GM23248 (cell line): ENCODE measurements at regions not wholly inside any gene's neighbourhood (a gene's known extent, or its start where the extent isn't known, plus 50 kb on each side); places are given as distances from the start of the nearest gene placed in this dataset.

Experiments
- DNase-seq: peaks from one replicate; pipeline ENCODE4 v3.0.0-alpha.2; 2015
- H2AFZ ChIP-seq: fragments of 200-600 bp; sonication (generic); 2 replicates; pipeline ENCODE4 v1.6.1; 2016; ENCODE audit warnings: antibody characterized with exemption
- H3F3A ChIP-seq: fragments of 200-600 bp; sonication (generic); 2 replicates; pipeline ENCODE4 v1.6.1; 2016; ENCODE audit warnings: mild to moderate bottlenecking, antibody characterized with exemption, mixed run types; ENCODE audit not compliant: insufficient read depth
- H3K27ac ChIP-seq: fragments of 200-600 bp; sonication (generic); 2 replicates; pipeline ENCODE4 v1.5.1; 2016; ENCODE audit warnings: mild to moderate bottlenecking
- H3K27me3 ChIP-seq: fragments of 200-600 bp; sonication (generic); replicated peaks from 2 replicates; pipeline ENCODE4 v1.6.1; 2016; ENCODE audit warnings: mild to moderate bottlenecking; ENCODE audit not compliant: insufficient read depth
- H3K36me3 ChIP-seq: fragments of 200-600 bp; sonication (generic); 2 replicates; pipeline ENCODE4 v1.6.1; 2016; ENCODE audit warnings: low read depth, mild to moderate bottlenecking
- H3K4me1 ChIP-seq: fragments of 200-600 bp; sonication (generic); 2 replicates; pipeline ENCODE4 v1.6.1; 2016; ENCODE audit warnings: mild to moderate bottlenecking; ENCODE audit not compliant: insufficient read depth
- H3K4me2 ChIP-seq: fragments of 200-600 bp; sonication (generic); one replicate; pipeline ENCODE4 v1.6.1; 2016; ENCODE audit warnings: mild to moderate bottlenecking; ENCODE audit not compliant: unreplicated experiment
- H3K4me3 ChIP-seq: fragments of 200-600 bp; sonication (generic); 2 replicates; pipeline ENCODE4 v1.5.1; 2016; ENCODE audit warnings: mild to moderate bottlenecking
- H3K79me2 ChIP-seq: fragments of 200-600 bp; sonication (generic); 2 replicates; pipeline ENCODE4 v1.6.1; 2016; ENCODE audit warnings: mild to moderate bottlenecking; ENCODE audit not compliant: insufficient read depth
- H3K9ac ChIP-seq: fragments of 200-600 bp; sonication (generic); 2 replicates; pipeline ENCODE4 v1.6.1; 2016; ENCODE audit warnings: mild to moderate bottlenecking
- H3K9me2 ChIP-seq: fragments of 200-600 bp; sonication (generic); 2 replicates; pipeline ENCODE4 v1.6.1; 2016; ENCODE audit warnings: mixed run types, mild to moderate bottlenecking, moderate library complexity; ENCODE audit not compliant: insufficient read depth
- H3K9me3 ChIP-seq: fragments of 200-600 bp; sonication (generic); one replicate; pipeline ENCODE4 v1.6.1; 2017; ENCODE audit warnings: low read depth
- H4K20me1 ChIP-seq: fragments of 200-600 bp; sonication (generic); 2 replicates; pipeline ENCODE4 v1.6.0; 2016; ENCODE audit not compliant: insufficient read depth
- EZH2 ChIP-seq: fragments of 200-600 bp; sonication (generic); IDR thresholded peaks from 2 replicates; pipeline ENCODE4 v1.6.1; 2018; ENCODE audit warnings: antibody characterized with exemption, mild to moderate bottlenecking; ENCODE audit not compliant: insufficient read depth, poor library complexity, severe bottlenecking
- EZH2phosphoT487 ChIP-seq: fragments of 200-600 bp; sonication (generic); IDR thresholded peaks from 2 replicates; pipeline ENCODE4 v1.6.1; 2018; ENCODE audit warnings: antibody characterized with exemption, moderate library complexity, mild to moderate bottlenecking, low read depth; ENCODE audit not compliant: insufficient read depth
- WGBS, 2 experiments: methylation state at CpG; one replicate each; pipeline ENCODE4 v1.1.6; 2015 to 2017; ENCODE audit warnings: low lambda C conversion rate in 2 of 2, low coverage in 1 of 2; ENCODE audit errors: missing lambda C conversion rate in 2 of 2; 5-methylcytosine and 5-hydroxymethylcytosine counted together
- in situ Hi-C: fragments of 300-500 bp; cut with MboI; formaldehyde crosslinking; loops from 2 replicates; pipeline ENCODE4 v1.15.0; 2020

DNA sequence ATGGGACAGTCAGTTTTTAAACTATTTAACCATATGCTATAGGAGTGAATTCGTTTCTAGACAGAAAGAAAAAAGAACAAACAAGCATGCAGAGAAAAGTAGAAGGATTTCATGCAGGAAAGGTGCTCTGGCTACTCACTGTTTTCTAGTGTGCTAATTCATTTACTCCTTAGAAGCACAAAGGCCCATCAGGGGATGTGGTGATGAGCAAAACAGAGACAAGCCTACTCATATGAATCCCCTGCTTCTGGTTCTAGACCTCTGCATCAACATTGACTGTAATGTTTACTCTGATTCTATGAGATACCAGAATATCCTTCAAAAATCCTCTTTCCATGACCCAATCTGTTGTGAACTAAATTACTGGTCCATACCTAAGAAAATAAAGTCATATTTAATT is 801.9 kb downstream of the PLOD2 start:
- peaks cover 3% of the 10 kb centered on the region for H3K9me3 ChIP-seq
- H3K36me3 ChIP-seq = no peaks in the 10 kb centered on the region
- no peaks in the 10 kb centered on the region for H3F3A ChIP-seq
- WGBS, 2 experiments = 0 to 2% methylated on average over 1 of the region's 1 CpG
- no peak overlapping the region for H3K9ac ChIP-seq
- H3K4me2 ChIP-seq = no peak overlapping the region
- H3K9me2 ChIP-seq = no peaks in the 10 kb centered on the region
- no peak overlapping the region for H3K27ac ChIP-seq
- H3K79me2 ChIP-seq = no peaks in the 10 kb centered on the region
- in situ Hi-C loops = no loop called here
- H2AFZ ChIP-seq = no peak overlapping the region
- H3K4me1 ChIP-seq = no peaks in the 10 kb centered on the region
- TF ChIP-seq EZH2phosphoT487 = no peak
- no peak for TF ChIP-seq EZH2
- no peak overlapping the region for H3K4me3 ChIP-seq
- DNase-seq = no peak
- no peaks in the 10 kb centered on the region for H3K27me3 ChIP-seq
- no peaks in the 10 kb centered on the region for H4K20me1 ChIP-seq

DNA sequence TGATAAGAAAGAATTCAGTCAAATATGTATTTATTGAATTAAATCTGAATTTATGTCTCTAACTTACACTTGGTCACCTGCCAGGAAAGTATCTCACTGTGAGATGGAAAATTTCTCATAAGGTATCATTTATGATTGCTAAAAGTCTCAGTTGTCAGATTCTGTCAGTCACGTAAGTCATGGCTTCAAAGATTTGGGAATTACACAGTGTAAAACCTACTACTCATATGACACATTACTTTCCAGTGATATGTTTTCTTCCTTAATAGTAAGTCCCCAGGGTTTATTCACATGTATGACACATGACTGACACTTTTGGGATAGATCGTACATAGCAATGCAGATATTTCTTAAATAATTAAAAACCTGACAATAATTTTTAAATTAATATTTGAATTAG is 792.2 kb downstream of the PLOD2 start:
- TF ChIP-seq EZH2phosphoT487 = no peak
- TF ChIP-seq EZH2 = no peak
- H4K20me1 ChIP-seq = no peaks in the 10 kb centered on the region
- H3K9me2 ChIP-seq = no peaks in the 10 kb centered on the region
- no peak overlapping the region for H3K4me2 ChIP-seq
- 10 to 23% methylated on average over 2 of the region's 2 CpGs for WGBS, 2 experiments
- no peaks in the 10 kb centered on the region for H3K36me3 ChIP-seq
- no peak overlapping the region for H3K9ac ChIP-seq
- H3K27ac ChIP-seq = no peak overlapping the region
- H3K4me3 ChIP-seq = no peak overlapping the region
- in situ Hi-C loops = no loop called here
- no peak overlapping the region for H2AFZ ChIP-seq
- H3F3A ChIP-seq = no peaks in the 10 kb centered on the region
- H3K27me3 ChIP-seq = no peaks in the 10 kb centered on the region
- H3K9me3 ChIP-seq = no peaks in the 10 kb centered on the region
- DNase-seq = no peak
- no peaks in the 10 kb centered on the region for H3K79me2 ChIP-seq
- H3K4me1 ChIP-seq = no peaks in the 10 kb centered on the region

DNA sequence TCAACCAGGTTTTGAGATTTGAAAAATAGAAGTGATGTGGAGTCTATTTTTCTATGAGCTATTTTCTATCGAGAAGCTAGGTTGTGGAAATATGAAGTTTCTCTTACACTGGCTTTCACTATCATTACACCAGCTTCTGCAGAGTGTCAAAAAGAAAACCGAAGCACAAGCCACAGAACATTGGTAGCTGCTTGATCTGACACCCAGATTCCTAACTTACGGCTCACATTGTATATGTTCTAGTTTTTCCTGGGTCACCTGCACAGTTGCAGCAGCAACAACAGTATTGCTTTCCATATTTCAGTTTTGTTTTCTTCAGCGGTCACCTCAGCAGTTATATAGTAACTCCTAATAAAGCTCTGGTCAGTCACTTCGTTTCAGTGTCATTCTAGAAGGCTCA is 790.1 kb downstream of the PLOD2 start:
- H4K20me1 ChIP-seq = no peaks in the 10 kb centered on the region
- no peak overlapping the region for H3K4me3 ChIP-seq
- 27 to 29% methylated on average over 5 of the region's 5 CpGs for WGBS, 2 experiments
- no peak overlapping the region for H3K4me2 ChIP-seq
- H3K9me2 ChIP-seq = no peaks in the 10 kb centered on the region
- no peak overlapping the region for H2AFZ ChIP-seq
- H3K27ac ChIP-seq = no peak overlapping the region
- TF ChIP-seq EZH2phosphoT487 (no peak), EZH2 (no peak)
- no peaks in the 10 kb centered on the region for H3K27me3 ChIP-seq
- no peaks in the 10 kb centered on the region for H3K36me3 ChIP-seq
- DNase-seq = no peak
- no peaks in the 10 kb centered on the region for H3F3A ChIP-seq
- in situ Hi-C loops = no loop called here
- H3K9ac ChIP-seq = no peak overlapping the region
- no peaks in the 10 kb centered on the region for H3K79me2 ChIP-seq
- H3K4me1 ChIP-seq = no peaks in the 10 kb centered on the region
- H3K9me3 ChIP-seq = no peaks in the 10 kb centered on the region

DNA sequence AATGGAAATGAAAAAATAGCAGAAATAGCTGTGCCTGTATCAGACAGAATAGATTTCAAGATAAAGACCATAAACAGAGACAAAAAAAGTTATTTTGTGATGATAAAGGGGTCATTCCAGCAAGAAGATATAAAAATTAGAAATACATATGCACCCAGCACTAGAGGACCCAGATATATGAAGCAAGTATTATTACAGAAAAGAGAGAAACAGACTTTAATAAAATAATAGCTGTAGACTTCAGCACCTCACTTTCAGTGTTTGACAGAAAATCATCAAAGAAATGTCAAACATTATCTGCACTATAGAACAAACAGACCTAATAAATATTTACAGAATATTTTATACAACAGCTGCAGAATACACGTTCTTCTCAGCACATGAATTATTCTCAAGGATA is 783.7 kb downstream of the PLOD2 start:
- Histone ChIP-seq H3K27ac (no peak overlapping the region), H3K9me3 (no peaks in the 10 kb centered on the region), H3K4me2 (no peak overlapping the region), H3K36me3 (no peaks in the 10 kb centered on the region), H3F3A (no peaks in the 10 kb centered on the region), H3K9me2 (no peaks in the 10 kb centered on the region), H3K79me2 (no peaks in the 10 kb centered on the region), H3K9ac (no peak overlapping the region), H3K27me3 (no peaks in the 10 kb centered on the region), H4K20me1 (no peaks in the 10 kb centered on the region), H3K4me1 (no peaks in the 10 kb centered on the region), H3K4me3 (no peak overlapping the region), H2AFZ (no peak overlapping the region)
- 11 to 17% methylated on average over 1 of the region's 1 CpG for WGBS, 2 experiments
- TF ChIP-seq EZH2phosphoT487 (no peak), EZH2 (no peak)
- DNase-seq = no peak
- in situ Hi-C loops = no loop called here

DNA sequence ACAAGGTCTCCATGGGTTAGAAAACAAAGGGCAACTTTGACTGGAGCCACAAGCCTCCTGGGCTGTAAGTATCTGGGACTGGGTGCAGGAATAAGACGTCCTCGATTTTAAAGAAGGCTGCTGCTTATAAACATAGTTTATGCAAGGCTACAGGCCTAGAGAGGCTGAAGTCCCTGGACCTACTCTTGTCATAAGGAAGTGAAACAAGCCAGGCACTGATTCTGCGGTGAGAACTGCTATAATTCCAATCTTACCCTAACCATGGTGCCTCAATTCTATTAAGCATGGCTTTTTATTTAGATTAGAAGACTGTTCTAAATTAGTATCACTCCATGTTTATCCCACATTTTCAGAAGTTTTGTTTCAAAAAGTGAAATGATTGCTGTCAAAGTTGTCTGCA is 777.6 kb downstream of the PLOD2 start:
- H3K9me3 ChIP-seq = no peaks in the 10 kb centered on the region
- WGBS, 2 experiments = 34 to 38% methylated on average over 3 of the region's 3 CpGs
- no peak overlapping the region for H3K4me2 ChIP-seq
- no peak overlapping the region for H3K9ac ChIP-seq
- TF ChIP-seq EZH2 (no peak), EZH2phosphoT487 (no peak)
- H3K27ac ChIP-seq = no peak overlapping the region
- no peaks in the 10 kb centered on the region for H4K20me1 ChIP-seq
- in situ Hi-C loops = no loop called here
- H3K9me2 ChIP-seq = no peaks in the 10 kb centered on the region
- H3K27me3 ChIP-seq = no peaks in the 10 kb centered on the region
- DNase-seq = no peak
- H3F3A ChIP-seq = no peaks in the 10 kb centered on the region
- no peaks in the 10 kb centered on the region for H3K4me1 ChIP-seq
- H3K79me2 ChIP-seq = no peaks in the 10 kb centered on the region
- H3K36me3 ChIP-seq = no peaks in the 10 kb centered on the region
- no peak overlapping the region for H2AFZ ChIP-seq
- H3K4me3 ChIP-seq = no peak overlapping the region
